AG09319 (cell line): ENCODE measurements at regions not wholly inside any gene's neighbourhood (a gene's known extent, or its start where the extent isn't known, plus 50 kb on each side); places are given as distances from the start of the nearest gene placed in this dataset.

Source experiments
- DNase-seq: peaks from one replicate; pipeline ENCODE4 v3.0.0-alpha.2; 2010; ENCODE audit warnings: low read depth; ENCODE audit errors: extremely low read depth
- CTCF ChIP-seq: IDR thresholded peaks from 2 replicates; pipeline ENCODE4 v1.5.1; 2011; ENCODE audit warnings: low read depth, mild to moderate bottlenecking, inconsistent platforms, low read length, moderate library complexity

- no peak for TF ChIP-seq CTCF
- DNase-seq, result no peak
Observed at GRCh38 chr3:127049393-127049792, 66.5 kb downstream of the PLXNA1 start.

- TF ChIP-seq CTCF, result no peak
- DNase-seq, result no peak
Observed at GRCh38 chr3:127050733-127051132, 67.8 kb downstream of the PLXNA1 start.

- TF ChIP-seq CTCF, result no peak
- no peak for DNase-seq
Observed at GRCh38 chr3:127052121-127052561, 69.2 kb downstream of the PLXNA1 start.

- TF ChIP-seq CTCF, result no peak
- no peak for DNase-seq
Observed at GRCh38 chr3:127053026-127053425, 70.1 kb downstream of the PLXNA1 start.

GRCh38 chr3:127053450-127053849, 70.5 kb downstream of the PLXNA1 start:
- TF ChIP-seq CTCF, result no peak
- DNase-seq, result no peak

GRCh38 chr3:127053979-127054378, 71.1 kb downstream of the PLXNA1 start:
- no peak for TF ChIP-seq CTCF
- DNase-seq, result no peak

GRCh38 chr3:127056281-127056680, 73.4 kb downstream of the PLXNA1 start:
- DNase-seq, result no peak
- TF ChIP-seq CTCF, result no peak
